Central memory CD4-positive, alpha-beta T cell (primary cell): ENCODE measurements at regions not wholly inside any gene's neighbourhood (a gene's known extent, or its start where the extent isn't known, plus 50 kb on each side); places are given as distances from the start of the nearest gene placed in this dataset.
"Not testable (repeated sequence)": the region's sequence is repeated elsewhere in the genome, so short reads cannot be mapped to it uniquely, and the experiment has no call there.

ENCODE experiments used
- DNase-seq: peaks from one replicate; pipeline ENCODE4 v3.0.0; 2022

GRCh38 chr3:150327678-150328653 lies 80.1 kb upstream of the TSC22D2 start:
- DNase-seq, result no peak

GRCh38 chr3:150324788-150325187 lies 83.3 kb upstream of the TSC22D2 start:
- DNase-seq, result no peak

GRCh38 chr3:150324245-150324644 lies 83.9 kb upstream of the TSC22D2 start:
- DNase-seq, result no peak

- no peak for DNase-seq
Observed at GRCh38 chr3:150323770-150324169, 84.3 kb upstream of the TSC22D2 start.

GRCh38 chr3:150323091-150323490 lies 85.0 kb upstream of the TSC22D2 start:
- DNase-seq, result not testable (repeated sequence)

GRCh38 chr3:150320971-150321370 lies 87.1 kb upstream of the TSC22D2 start:
- DNase-seq, result not testable (repeated sequence)

GRCh38 chr3:150319900-150320299 lies 88.2 kb upstream of the TSC22D2 start:
- DNase-seq, result no peak

- no peak for DNase-seq
Observed at GRCh38 chr3:150317469-150317868, 90.6 kb upstream of the TSC22D2 start.

- no peak for DNase-seq
Observed at GRCh38 chr3:150315721-150316120, 92.4 kb upstream of the TSC22D2 start.

GRCh38 chr3:150314248-150315004 lies 93.7 kb upstream of the TSC22D2 start:
- DNase-seq, result no peak

GRCh38 chr3:150312018-150312657 lies 96.0 kb upstream of the TSC22D2 start:
- no peak for DNase-seq

- no peak for DNase-seq
Observed at GRCh38 chr3:150311156-150311555, 96.9 kb upstream of the TSC22D2 start.

- DNase-seq, result no peak
Observed at GRCh38 chr3:150309557-150309956, 98.5 kb upstream of the TSC22D2 start.

- DNase-seq, result no peak
Observed at GRCh38 chr3:150309257-150309542, 98.9 kb upstream of the TSC22D2 start.

GRCh38 chr3:150308481-150309256 lies 99.4 kb upstream of the TSC22D2 start:
- DNase-seq, result no peak

GRCh38 chr3:150308037-150308319 lies 100.1 kb upstream of the TSC22D2 start:
- no peak for DNase-seq

- no peak for DNase-seq
Observed at GRCh38 chr3:150307311-150308036, 100.6 kb upstream of the TSC22D2 start.

GRCh38 chr3:150306906-150307305 lies 101.2 kb upstream of the TSC22D2 start:
- DNase-seq, result no peak

GRCh38 chr3:150306083-150306482 lies 102.0 kb upstream of the TSC22D2 start:
- DNase-seq, result no peak

- no peak for DNase-seq
Observed at GRCh38 chr3:150303768-150304167, 104.3 kb upstream of the TSC22D2 start.

- no peak for DNase-seq
Observed at GRCh38 chr3:150302246-150302645, 105.9 kb upstream of the TSC22D2 start.

- no peak for DNase-seq
Observed at GRCh38 chr3:150300852-150301517, 107.1 kb upstream of the TSC22D2 start.
